Right hindlimb (tissue), 1 donor: ENCODE measurements at regions not wholly inside any gene's neighbourhood (a gene's known extent, or its start where the extent isn't known, plus 50 kb on each side); places are given as distances from the start of the nearest gene placed in this dataset.
"Not testable (repeated sequence)": the region's sequence is repeated elsewhere in the genome, so short reads cannot be mapped to it uniquely, and the experiment has no call there.

ENCODE experiments used
- DNase-seq: peaks from one replicate; pipeline ENCODE4 v3.0.0-alpha.2; 2018

- DNase-seq: peak; percentile 1
Measured at GRCh38 chr2:11877764-11878163, 131.3 kb downstream of the LPIN1 start.

- DNase-seq: not testable (repeated sequence)
Measured at GRCh38 chr2:11885253-11885652, 138.8 kb downstream of the LPIN1 start.

GRCh38 chr2:11886899-11887298 is 140.5 kb downstream of the LPIN1 start:
- peak; percentile 1 for DNase-seq

- DNase-seq: no peak
Measured at GRCh38 chr2:11889101-11889850, 142.8 kb downstream of the LPIN1 start.

GRCh38 chr2:11889854-11890253 is 143.4 kb downstream of the LPIN1 start:
- DNase-seq: no peak

- no peak for DNase-seq
Measured at GRCh38 chr2:11891028-11891427, 144.6 kb downstream of the LPIN1 start.

GRCh38 chr2:11891671-11892440 is 145.4 kb downstream of the LPIN1 start:
- no peak for DNase-seq

- no peak for DNase-seq
Measured at GRCh38 chr2:11896386-11896785, 150.0 kb downstream of the LPIN1 start.

- DNase-seq: no peak
Measured at GRCh38 chr2:11898576-11898975, 152.1 kb downstream of the LPIN1 start.

GRCh38 chr2:11899264-11899818 is 152.9 kb downstream of the LPIN1 start:
- peak; percentile 30 for DNase-seq

- DNase-seq: not testable (repeated sequence)
Measured at GRCh38 chr2:11900891-11901290, 154.5 kb downstream of the LPIN1 start.

GRCh38 chr2:11901351-11902069 is 155.1 kb downstream of the LPIN1 start:
- DNase-seq: no peak

- no peak for DNase-seq
Measured at GRCh38 chr2:11903085-11903606, 156.7 kb downstream of the LPIN1 start.

GRCh38 chr2:11904029-11904428 is 157.6 kb downstream of the LPIN1 start:
- DNase-seq: no peak

- DNase-seq: no peak
Measured at GRCh38 chr2:11904941-11905340, 158.5 kb downstream of the LPIN1 start.

GRCh38 chr2:11907190-11907589 is 160.8 kb downstream of the LPIN1 start:
- no peak for DNase-seq

- DNase-seq: no peak
Measured at GRCh38 chr2:11910971-11911370, 164.5 kb downstream of the LPIN1 start.

GRCh38 chr2:11912980-11913379 is 166.5 kb downstream of the LPIN1 start:
- no peak for DNase-seq

- DNase-seq: peak; percentile 74
Measured at GRCh38 chr2:11914455-11914854, 168.0 kb downstream of the LPIN1 start.

- DNase-seq: no peak
Measured at GRCh38 chr2:11915650-11916049, 169.2 kb downstream of the LPIN1 start.

- DNase-seq: no peak
Measured at GRCh38 chr2:11919953-11920352, 173.5 kb downstream of the LPIN1 start.

- DNase-seq: no peak
Measured at GRCh38 chr2:11920993-11921583, 174.7 kb downstream of the LPIN1 start.

GRCh38 chr2:11922294-11922693 is 175.9 kb downstream of the LPIN1 start:
- no peak for DNase-seq
